Colonic mucosa (tissue), 4 donors: ENCODE measurements at regions not wholly inside any gene's neighbourhood (a gene's known extent, or its start where the extent isn't known, plus 50 kb on each side); places are given as distances from the start of the nearest gene placed in this dataset.

ENCODE experiments used
- DNase-seq: peaks from one replicate; pipeline ENCODE4 v3.0.0-alpha.2; 2020
- H3K27ac ChIP-seq: fragments of 200-600 bp; one replicate; pipeline ENCODE4 v1.8.0; 2021
- H3K27me3 ChIP-seq: fragments of 200-600 bp; one replicate; pipeline ENCODE4 v1.8.0; 2021
- H3K36me3 ChIP-seq: fragments of 200-600 bp; one replicate; pipeline ENCODE4 v1.8.0; 2021
- H3K4me1 ChIP-seq: fragments of 200-600 bp; one replicate; pipeline ENCODE4 v1.8.0; 2021; ENCODE audit warnings: mild to moderate bottlenecking
- H3K4me3 ChIP-seq: fragments of 200-600 bp; one replicate; pipeline ENCODE4 v1.8.0; 2021
- H3K9ac ChIP-seq, 2 donors: one replicate each; pipeline ENCODE4 v1.7.0; 2013; ENCODE audit warnings: control low read depth in 2 of 2, low read depth in 2 of 2, low read length in 2 of 2
- H3K9me3 ChIP-seq: fragments of 200-600 bp; one replicate; pipeline ENCODE4 v1.8.0; 2021
- CTCF ChIP-seq: fragments of 200-600 bp; IDR thresholded peaks from one replicate; pipeline ENCODE4 v1.8.0; 2022; ENCODE audit warnings: antibody characterized with exemption, mild to moderate bottlenecking
- intact Hi-C: fragments of 100-400 bp; cut with DNase I; formaldehyde crosslinking; loops from one replicate; pipeline ENCODE4 v1.14.1; 2022
- donor health status: healthy.
- donor health status: DM: no; HTN: no; CAD: no.
- donor health status: DM: no; HTN: no; CAD: no.

- no peaks in the 10 kb centered on the region for H3K9me3 ChIP-seq
- H3K4me1 ChIP-seq: no peaks in the 10 kb centered on the region
- H3K27ac ChIP-seq: no peak overlapping the region
- TF ChIP-seq CTCF: no peak
- intact Hi-C loops: no loop called here
- no peak for DNase-seq
- no peaks in the 10 kb centered on the region for H3K27me3 ChIP-seq
- no peaks in the 10 kb centered on the region for H3K36me3 ChIP-seq
- no peak overlapping the region for H3K4me3 ChIP-seq
- no peak overlapping the region for H3K9ac ChIP-seq
Measured at GRCh38 chr4:162803378-162803777, 363.3 kb downstream of the NAF1 start.

GRCh38 chr4:162797108-162797507, 369.6 kb downstream of the NAF1 start:
- Histone ChIP-seq H3K9ac (no peak overlapping the region), H3K36me3 (no peaks in the 10 kb centered on the region), H3K4me1 (no peaks in the 10 kb centered on the region), H3K27ac (no peak overlapping the region), H3K9me3 (no peaks in the 10 kb centered on the region), H3K27me3 (no peaks in the 10 kb centered on the region), H3K4me3 (no peak overlapping the region)
- DNase-seq: no peak
- intact Hi-C loops: no loop called here
- no peak for TF ChIP-seq CTCF

- no peak for DNase-seq
- H3K36me3 ChIP-seq: no peaks in the 10 kb centered on the region
- intact Hi-C loops: no loop called here
- no peak overlapping the region for H3K4me3 ChIP-seq
- H3K27ac ChIP-seq: no peak overlapping the region
- H3K27me3 ChIP-seq: no peaks in the 10 kb centered on the region
- no peak for TF ChIP-seq CTCF
- H3K9me3 ChIP-seq: no peaks in the 10 kb centered on the region
- H3K9ac ChIP-seq: no peak overlapping the region
- no peaks in the 10 kb centered on the region for H3K4me1 ChIP-seq
Measured at GRCh38 chr4:162793571-162793970, 373.1 kb downstream of the NAF1 start.

GRCh38 chr4:162793004-162793403, 373.7 kb downstream of the NAF1 start:
- Histone ChIP-seq H3K27me3 (no peaks in the 10 kb centered on the region), H3K4me1 (no peaks in the 10 kb centered on the region), H3K4me3 (no peak overlapping the region), H3K9me3 (no peaks in the 10 kb centered on the region), H3K36me3 (no peaks in the 10 kb centered on the region), H3K27ac (no peak overlapping the region), H3K9ac (no peak overlapping the region)
- TF ChIP-seq CTCF: no peak
- intact Hi-C loops: no loop called here
- DNase-seq: no peak

GRCh38 chr4:162791226-162791625, 375.5 kb downstream of the NAF1 start:
- no peaks in the 10 kb centered on the region for H3K9me3 ChIP-seq
- H3K27me3 ChIP-seq: no peaks in the 10 kb centered on the region
- no peak overlapping the region for H3K4me3 ChIP-seq
- intact Hi-C loops: no loop called here
- H3K36me3 ChIP-seq: no peaks in the 10 kb centered on the region
- no peak overlapping the region for H3K27ac ChIP-seq
- H3K4me1 ChIP-seq: no peaks in the 10 kb centered on the region
- no peak overlapping the region for H3K9ac ChIP-seq
- TF ChIP-seq CTCF: no peak
- no peak for DNase-seq

- H3K27me3 ChIP-seq: no peaks in the 10 kb centered on the region
- H3K36me3 ChIP-seq: no peaks in the 10 kb centered on the region
- H3K4me3 ChIP-seq: no peak overlapping the region
- no peaks in the 10 kb centered on the region for H3K9me3 ChIP-seq
- intact Hi-C loops: no loop called here
- DNase-seq: no peak
- H3K9ac ChIP-seq: no peak overlapping the region
- no peaks in the 10 kb centered on the region for H3K4me1 ChIP-seq
- no peak for TF ChIP-seq CTCF
- H3K27ac ChIP-seq: no peak overlapping the region
Measured at GRCh38 chr4:162787120-162787519, 379.6 kb downstream of the NAF1 start.
